HG03025 (cell line): ENCODE measurements at regions not wholly inside any gene's neighbourhood (a gene's known extent, or its start where the extent isn't known, plus 50 kb on each side); places are given as distances from the start of the nearest gene placed in this dataset.
"Not testable (repeated sequence)": the region's sequence is repeated elsewhere in the genome, so short reads cannot be mapped to it uniquely, and the experiment has no call there.

ENCODE experiments used
- ATAC-seq: cut with Tn5 transposase; IDR thresholded peaks from one replicate; pipeline ENCODE4 v1.9.1; 2021; ENCODE audit warnings: mild to moderate bottlenecking, moderate library complexity; ENCODE audit not compliant: unreplicated experiment, low FRiP score

DNA sequence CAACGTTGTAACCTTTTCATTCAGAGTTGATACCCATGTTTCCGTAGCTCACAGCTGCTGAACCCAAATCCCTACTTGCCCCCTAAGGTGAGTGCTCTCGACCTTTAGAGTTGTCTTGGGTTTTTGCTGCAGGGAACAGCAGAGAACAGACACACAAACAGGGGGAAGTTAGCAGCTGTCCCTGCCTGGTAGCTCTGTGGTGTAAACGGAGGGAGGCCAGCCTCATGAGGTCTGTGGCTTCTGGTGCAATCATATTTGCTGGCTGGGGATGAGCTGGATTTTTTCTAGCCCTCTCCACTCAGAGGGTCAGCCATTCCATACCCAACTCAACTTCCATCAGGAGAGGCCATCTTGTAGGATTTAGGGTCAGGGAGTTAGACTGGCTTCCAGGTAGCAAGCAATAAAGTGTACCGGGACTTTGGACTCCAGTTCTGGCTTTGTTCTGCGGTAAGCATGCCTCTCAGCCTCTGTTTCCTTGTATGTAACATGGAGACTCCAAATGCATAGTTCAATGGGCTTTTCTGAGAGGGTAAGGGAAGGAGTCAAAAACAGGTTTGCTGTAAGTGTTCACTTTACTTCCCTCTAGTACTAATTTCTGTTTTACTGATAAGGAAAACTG, 218.9 kb downstream of the MID1IP1 start:
- ATAC-seq = no peak

DNA sequence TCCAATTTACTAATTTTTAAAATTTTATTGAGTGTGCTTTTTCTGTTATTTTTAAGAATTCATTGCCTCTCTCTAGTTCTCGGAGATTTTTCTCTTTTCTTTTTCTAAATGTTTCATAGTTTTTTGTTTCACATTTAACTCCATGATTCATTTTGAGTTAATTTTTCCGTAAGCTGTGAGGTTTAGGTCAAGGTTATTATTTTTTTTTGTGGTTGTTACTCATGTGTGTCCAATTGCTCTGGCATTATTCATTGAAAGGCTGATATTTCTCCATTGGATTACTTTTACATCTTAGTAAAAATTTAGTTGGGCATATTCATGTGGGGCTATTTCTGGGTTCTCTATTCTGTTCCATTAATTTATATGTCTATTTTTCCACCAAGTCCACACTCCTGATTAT, 220.8 kb downstream of the MID1IP1 start:
- ATAC-seq = no peak

DNA sequence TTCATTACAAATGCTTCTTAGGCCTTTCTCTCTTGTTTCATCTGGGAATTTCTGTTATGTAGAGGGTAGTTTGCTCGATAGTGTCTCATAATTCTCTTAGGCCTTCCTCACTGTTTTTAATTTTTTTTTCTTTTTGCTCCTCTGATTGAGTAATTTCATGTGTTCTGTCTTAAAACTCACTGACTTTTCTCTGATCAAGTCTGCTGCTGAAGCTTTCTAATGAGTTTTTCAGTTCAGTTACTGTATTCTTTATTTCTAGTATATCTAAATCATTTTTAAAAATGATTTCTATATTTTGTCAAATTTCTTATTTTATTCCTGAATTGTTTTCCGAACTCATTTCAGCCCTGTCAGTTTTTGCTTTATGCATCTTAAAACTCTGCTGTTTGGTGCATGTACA, 228.0 kb downstream of the MID1IP1 start:
- no peak for ATAC-seq

DNA sequence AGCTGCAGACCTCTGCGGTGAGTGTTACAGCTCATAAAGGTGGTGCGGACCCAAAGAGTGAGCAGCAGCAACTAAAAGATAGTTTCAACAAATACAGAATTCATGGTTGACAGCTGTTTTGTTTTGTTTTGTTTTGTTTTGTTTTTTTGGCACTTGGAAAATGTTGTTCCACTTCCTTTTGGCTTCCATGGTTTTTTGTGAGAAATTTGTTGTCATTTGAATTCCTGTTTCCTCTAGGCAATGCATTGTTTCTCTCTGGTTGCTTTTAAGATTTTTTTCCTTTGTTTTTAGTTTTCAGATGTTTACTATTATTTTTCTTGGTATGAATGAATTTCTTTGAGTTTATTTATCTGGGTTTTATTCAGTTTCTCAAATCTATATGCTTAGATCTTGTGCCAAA, 229.4 kb downstream of the MID1IP1 start:
- ATAC-seq = no peak

DNA sequence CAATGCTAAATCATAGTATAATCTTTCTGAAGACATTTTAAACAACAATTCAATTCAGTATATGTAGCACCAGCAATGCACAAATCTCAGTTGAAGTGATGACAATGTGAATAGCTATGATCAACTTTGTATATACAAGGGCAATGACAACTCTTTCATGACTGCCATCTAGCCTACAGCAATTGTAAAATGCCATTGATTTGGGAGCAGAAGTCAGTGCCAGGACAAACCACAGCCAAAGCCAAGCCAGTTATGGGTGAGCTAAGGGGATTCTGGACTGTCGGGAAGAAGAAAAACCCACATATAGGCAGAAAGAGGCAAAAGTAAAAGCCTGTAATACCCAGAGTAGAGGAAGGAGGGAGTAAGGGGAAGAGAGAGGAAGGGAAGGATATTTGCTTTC, 238.6 kb downstream of the MID1IP1 start:
- no peak for ATAC-seq

DNA sequence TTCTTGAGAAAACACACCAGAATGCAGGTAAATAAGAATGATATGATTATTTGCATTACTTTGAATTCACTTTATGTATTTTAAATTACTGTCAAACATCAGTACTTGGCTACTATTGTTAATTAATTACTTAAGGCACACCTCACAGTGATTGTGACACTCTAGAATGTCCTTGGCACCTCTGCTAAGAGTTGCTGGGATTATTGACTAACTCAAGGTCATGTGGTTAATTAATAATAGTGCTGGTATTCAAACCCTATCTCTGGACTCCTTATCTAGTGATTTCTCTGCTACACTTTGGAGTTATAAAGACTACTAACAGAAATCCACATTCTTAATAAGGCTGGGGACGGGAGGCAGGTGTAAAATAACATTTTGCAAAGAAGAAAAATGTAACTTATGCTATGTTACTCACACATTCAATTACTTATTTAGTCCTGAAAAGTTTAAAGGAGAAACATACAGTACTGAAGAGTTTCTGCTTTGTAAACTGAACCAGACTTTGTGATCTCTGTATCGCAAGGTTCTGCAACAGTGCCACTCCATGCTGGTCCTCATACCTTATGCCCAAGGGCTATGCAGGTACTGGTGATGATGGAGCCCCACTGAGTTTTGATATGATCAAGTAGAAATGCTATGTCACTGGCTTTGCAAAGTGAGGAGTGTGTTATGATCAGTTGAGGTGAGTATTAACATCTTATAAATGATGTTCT, 242.7 kb downstream of the MID1IP1 start:
- no peak for ATAC-seq

DNA sequence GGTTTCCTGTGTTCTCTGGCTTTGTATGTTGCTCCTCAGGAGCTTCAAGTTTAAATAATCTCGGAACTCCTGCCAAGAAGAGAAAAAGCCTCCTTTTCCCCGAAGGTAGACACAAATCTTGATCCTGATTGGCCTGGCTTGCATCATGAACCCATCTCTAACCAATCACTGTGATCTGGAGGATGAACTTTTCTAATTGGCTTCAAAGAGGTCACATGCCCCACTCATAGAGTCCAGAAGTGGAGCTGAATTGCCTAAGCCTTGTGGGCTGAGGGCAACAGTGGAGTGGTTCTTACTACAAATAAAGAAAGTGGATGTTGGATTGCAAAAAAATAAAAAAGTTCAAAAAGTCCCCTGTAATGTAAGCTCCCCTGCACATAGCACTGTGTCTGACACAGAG, 245.9 kb downstream of the MID1IP1 start:
- ATAC-seq = no peak

DNA sequence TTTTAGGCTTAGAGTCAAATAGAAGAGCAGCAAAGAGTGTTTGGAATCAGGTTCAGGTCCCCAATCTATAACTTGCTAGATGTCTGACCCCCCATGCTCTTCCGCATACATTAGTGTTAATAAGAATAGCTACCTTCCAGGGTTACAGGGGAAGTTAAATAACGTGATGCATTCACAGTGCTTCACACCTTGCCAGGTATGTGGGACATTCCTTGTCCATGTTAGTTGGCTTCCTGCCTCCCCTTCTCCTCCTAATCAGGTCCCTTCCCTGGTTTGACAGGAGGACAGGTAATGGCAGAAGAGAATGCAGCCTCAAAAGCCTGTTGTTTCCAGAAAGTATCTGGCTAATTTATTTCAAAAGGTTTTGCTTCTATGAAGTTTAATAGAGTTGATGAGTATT, 248.7 kb downstream of the MID1IP1 start:
- ATAC-seq = no peak

DNA sequence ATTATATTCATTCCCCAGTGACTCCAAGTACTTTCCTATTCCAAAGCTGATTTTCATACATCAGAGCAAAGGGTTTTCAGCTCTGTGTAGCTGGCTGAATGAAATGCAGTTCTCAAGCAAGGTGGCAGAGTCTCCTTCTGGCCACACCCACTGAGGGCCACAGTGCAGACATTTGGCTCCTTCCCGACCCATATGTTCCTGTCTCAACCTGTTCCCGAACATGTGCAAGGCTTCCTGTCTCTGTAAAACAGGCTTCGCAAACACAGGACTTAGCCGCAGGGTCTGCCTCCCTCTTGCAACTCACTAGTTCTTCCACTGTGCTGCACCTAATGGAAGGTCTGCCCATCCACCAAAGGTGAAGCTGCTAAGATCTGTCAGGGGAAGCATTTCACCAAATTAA, 249.2 kb downstream of the MID1IP1 start:
- ATAC-seq = no peak

DNA sequence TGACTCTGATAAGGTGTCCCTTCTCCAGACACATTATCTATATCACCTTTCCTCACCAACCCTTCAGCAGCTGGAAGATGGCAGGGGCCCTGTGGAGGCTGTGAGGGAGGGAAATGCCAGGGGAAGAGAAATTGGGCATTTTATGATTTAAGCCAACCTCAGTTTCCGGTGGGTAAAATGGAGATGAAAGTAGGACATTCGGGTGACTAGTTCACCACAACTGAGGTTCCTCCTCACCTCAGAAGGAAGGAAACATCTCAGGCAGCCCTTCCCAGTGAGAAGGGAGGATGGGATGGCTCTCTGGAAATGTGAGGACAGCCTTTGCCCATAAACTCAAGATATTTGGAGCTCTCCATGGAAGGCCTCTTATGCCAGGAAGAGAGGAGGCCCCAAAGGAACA, 251.5 kb downstream of the MID1IP1 start:
- ATAC-seq = no peak

DNA sequence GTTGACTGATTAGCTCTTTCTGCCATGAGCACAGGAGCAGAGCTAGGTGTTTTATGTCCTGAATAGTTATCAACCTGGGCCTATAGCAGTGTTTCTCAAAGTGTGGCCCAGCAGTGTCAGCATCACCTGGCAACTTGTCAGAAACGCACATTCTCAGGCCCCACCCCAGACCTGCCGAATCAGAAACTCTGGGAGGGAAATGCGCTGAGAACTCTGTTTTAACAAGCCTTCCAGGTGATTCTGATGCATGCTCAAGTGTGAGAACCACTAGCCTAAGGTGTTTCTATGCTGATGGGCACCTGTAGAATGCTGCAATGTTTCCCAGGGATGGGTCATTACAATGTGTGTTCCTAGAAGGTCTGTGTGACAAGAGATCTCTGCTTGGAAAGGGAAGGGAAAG, 257.5 kb downstream of the MID1IP1 start:
- no peak for ATAC-seq

DNA sequence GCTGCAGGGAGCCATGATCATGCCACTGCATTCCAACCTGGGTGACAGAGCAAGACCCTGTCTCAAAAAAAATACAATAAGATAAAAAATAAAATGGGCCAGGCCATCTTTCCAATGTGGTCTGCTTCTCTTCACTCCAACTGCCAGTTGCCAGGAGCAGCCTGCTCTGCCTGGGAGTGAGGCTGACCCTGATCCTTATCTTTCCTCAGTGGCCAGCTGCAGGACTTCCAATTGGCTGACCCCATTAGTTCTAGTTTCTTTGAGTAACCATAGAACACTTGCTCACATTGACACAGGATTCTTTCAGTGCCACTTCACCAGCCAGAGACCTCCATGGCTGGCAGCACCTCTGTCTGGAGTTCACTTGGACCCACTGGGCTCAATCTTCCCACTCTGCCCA, 258.6 kb downstream of the MID1IP1 start:
- no peak for ATAC-seq

DNA sequence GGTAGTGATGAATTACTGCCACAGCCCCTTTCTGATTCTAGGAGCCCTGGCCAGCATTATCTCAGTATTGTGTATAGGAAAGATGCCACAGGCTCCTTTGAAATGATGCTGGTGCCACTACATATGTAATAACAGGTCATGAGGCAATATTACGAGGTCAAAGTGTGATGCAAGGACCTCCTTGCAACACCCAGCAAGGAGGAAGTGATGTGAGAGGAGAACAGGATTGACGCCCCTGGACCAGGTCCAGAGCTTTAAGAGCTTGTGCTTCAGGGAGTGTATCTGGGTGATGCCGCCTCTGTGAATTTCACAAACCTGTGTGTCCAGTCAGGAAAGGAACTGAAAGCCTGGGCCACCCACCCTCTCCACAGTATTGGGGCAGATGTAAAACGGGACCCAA, 261.8 kb downstream of the MID1IP1 start:
- no peak for ATAC-seq

DNA sequence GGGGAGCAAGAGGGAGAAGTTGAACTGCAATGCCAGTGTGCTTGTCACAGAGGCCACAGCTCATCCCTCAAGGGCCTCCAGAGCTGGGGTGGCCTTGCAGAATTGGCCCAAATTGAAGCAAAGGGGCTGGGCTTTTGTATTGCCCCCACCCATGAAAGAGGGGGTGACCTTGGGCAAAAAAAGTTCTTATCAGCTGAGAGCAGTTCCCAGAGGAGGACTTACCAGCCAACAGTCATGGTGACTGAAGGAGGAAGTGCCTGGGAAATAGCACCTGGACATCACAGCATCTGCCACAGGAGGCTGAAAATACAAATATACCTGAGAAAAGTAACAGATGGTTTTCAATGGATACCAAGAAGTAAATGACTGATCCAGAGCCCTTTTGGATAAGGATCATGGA, 262.4 kb downstream of the MID1IP1 start:
- ATAC-seq = no peak

DNA sequence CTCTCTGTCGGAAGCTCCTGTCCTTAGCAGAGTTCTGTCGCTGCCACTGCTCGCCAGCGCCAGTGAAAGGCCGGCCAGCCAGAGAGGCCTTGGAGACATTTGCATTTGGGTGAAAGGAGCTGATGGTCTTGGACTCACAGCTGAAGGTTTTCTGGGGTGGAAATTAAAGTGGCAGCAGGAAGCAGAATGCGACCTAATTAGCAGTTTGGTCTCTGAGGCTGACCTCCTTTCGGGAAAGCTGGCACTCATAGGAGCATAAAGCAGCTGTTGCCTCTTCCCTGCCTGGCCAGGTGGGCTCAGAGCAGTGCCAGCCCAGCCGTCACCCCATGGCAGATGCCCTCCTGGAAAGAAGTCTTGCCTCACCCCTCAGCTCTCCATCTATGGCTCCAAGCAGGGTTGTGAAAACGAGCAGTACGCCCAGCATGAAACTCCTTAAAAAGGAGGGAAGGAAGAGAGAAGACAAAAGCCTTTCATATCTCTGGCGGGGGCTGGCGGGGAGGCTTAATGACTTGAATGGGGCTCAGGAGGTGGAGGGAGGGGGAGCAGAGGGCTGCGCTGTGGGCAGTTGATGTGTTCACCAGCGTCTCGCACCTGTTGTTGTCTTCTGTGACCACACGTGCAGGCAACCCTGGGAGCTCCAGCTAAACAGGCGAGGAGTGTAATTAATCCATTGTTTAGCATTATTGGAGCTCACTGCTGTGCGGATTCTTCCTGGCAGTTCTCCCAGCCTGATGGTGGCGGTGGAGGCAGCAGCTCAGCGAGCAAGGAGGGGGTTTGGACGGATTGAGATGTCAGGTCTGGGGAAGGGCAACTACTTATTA, 264.0 kb downstream of the MID1IP1 start:
- ATAC-seq = no peak

DNA sequence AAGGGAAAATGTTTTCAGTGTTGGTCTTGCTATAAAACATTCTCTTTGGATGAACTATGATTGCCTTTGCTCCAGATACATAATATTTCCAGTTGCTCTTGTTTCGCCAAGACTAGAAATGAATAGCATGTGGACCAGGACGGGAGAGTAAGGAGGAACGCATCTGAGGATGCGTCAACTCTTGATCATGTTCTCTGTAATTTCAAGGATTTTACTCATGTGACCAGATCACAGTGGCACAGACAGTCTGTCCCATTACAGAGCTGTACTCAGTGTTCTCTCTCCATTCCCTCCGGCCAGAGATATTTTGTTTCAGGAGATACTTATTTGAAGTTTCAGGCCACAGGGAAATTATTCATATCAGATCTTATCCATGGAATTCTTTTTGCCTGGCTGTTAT, 266.6 kb downstream of the MID1IP1 start:
- no peak for ATAC-seq

DNA sequence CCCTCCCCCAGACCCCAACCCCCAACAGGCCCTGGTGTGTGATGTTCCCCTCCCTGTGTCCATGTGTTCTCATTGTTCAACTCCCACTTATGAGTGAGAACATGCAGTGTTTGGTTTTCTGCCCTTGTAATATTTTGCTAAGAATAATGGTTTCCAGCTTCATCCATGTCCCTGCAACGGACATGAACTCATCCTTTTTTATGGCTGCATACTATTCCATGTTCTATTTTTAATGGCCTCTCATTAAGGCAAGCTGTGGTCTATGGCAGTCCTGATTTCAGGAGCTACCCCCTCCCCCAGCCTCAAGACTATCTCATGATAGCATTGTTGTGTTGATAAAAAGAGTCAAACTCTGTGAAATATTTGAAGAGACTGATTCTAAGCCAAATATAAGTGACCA, 267.4 kb downstream of the MID1IP1 start:
- not testable (repeated sequence) for ATAC-seq

DNA sequence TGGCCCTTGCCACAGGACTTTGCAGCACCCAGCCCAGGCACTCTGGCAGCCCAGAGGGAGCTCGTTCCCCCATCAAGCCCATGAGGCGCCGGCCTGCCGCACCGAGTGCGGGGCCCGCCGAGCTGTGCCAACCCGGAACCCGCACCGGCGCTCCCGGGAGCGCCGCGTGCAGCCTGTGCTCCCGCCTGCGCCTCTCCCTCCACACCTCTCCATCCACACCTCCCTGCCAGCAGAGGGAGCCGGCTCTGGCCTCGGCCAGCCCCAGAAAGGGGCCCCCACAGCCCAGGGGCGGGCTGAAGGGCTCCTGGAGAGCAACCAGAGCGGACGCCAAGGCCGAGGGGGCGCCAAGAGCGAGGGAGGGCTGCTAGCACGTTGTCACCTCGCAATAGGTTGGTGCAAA, 268.8 kb downstream of the MID1IP1 start:
- no peak for ATAC-seq

DNA sequence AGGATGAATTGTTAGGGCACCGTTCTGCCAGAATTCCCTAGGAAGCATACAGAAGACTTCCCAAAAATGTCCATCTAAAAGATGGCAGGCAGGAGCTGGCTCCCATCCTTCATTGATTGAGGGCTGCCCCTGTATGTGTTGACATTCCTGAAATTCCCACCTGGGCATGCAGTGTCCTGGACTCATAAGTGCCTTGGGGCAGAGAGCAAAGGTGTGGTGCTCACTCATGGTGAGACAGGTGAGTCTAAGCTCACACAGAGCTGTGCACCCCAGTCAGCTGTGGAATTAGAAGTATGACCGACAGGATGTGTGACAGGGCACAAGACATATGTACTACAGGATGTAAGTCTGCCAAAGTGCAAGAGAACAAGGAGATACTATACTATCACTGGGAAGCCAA, 271.9 kb downstream of the MID1IP1 start:
- no peak for ATAC-seq

DNA sequence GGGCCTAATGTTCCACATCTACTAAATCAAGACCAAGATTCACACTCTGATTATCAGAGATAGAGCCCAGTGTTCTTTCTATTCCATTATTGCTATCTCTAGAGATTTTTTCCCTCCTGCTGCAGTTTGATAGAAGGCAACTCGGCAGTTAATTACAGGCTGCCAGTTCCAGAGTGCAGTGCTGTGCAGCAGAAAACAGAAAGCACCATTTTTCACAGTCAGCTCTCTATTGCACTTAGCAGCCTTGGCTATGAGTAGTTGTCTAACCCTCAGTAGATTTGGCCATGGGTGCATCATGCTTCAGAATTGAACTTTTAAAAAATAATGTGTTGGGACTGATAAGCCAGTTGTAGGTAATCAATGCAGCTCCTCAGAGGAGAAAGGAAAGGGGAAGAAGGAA, 295.3 kb downstream of the MID1IP1 start:
- no peak for ATAC-seq

DNA sequence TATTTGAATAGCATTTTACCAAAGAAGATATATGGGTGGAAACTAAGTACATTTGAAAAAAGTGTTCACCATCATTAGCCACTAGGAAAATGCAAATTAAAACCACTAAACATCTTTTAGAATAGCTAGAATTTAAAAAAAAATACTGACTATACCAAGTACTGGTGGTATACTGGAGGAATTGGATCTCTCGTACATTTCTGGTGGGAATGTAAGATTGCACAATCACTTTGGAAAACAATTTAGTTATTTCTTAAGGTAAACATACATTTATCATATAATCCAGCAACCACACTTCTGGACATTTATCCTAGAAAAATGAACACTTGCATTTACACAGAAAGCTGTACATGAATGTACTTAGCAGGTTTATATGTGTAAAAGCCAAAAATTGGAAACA, 303.5 kb downstream of the MID1IP1 start:
- ATAC-seq = no peak

DNA sequence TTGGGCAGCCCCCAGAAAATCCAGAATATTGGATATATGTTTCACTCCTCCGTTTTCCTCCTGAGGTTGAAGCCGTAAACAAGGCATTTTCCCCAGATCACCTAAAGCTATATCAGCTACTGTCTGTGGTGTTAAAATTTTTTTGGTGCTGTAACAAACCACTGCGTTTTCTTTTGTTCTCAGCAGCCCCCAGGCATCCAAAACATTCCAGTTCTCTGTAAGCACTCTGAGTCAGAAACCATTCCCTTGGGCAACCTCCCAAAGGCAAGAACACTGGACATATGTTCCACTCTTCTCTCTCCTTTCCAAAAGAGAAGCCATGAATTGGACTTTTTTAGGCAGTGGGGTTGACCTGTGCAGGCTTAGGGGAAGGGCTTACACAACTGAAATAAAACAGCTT, 310.9 kb downstream of the MID1IP1 start:
- no peak for ATAC-seq
